Cardiac muscle cell (in vitro differentiated cells and primary cell): ENCODE measurements at regions not wholly inside any gene's neighbourhood (a gene's known extent, or its start where the extent isn't known, plus 50 kb on each side); places are given as distances from the start of the nearest gene placed in this dataset.

ENCODE experiments used
- DNase-seq, 2 donors: peaks; one replicate each; pipeline versions ENCODE4 v3.0.0 to v3.0.0-alpha.2; 2010 to 2017; ENCODE audit warnings: low read depth in 1 of 2, low spot score in 1 of 2
- H3K27ac ChIP-seq: fragments of 200-600 bp; sonication (generic); 2 replicates; pipeline ENCODE4 v1.5.1; 2016
- H3K27me3 ChIP-seq: fragments of 200-600 bp; sonication (generic); 2 replicates; pipeline ENCODE4 v1.6.0; 2016; ENCODE audit warnings: control low read depth
- H3K36me3 ChIP-seq: fragments of 200-600 bp; sonication (generic); 2 replicates; pipeline ENCODE4 v1.5.1; 2016; ENCODE audit warnings: control low read depth
- H3K4me1 ChIP-seq: fragments of 200-600 bp; sonication (generic); 2 replicates; pipeline ENCODE4 v1.8.1; 2017; ENCODE audit warnings: low read depth, mild to moderate bottlenecking, mixed run types
- H3K4me3 ChIP-seq: fragments of 200-600 bp; sonication (generic); 2 replicates; pipeline ENCODE4 v1.5.1; 2016; ENCODE audit warnings: mild to moderate bottlenecking
- H3K9me3 ChIP-seq: fragments of 200-600 bp; sonication (generic); 2 replicates; pipeline ENCODE4 v1.5.1; 2017; ENCODE audit warnings: low read depth, mild to moderate bottlenecking, control low read depth
- TF ChIP-seq, protein P1 (sequence below): IDR thresholded peaks from 2 replicates; pipeline ENCODE4 v1.5.1; 2012; ENCODE audit warnings: low read depth, mild to moderate bottlenecking, low read length

GRCh38 chr6:164015088-164015484 lies 600.6 kb downstream of the QKI start:
- H3K4me1 ChIP-seq, result no peaks in the 10 kb centered on the region
- no peak overlapping the region for H3K4me3 ChIP-seq
- H3K27ac ChIP-seq, result no peak overlapping the region
- H3K27me3 ChIP-seq, result no peaks in the 10 kb centered on the region
- H3K36me3 ChIP-seq, result no peaks in the 10 kb centered on the region
- TF ChIP-seq, protein P1, sequence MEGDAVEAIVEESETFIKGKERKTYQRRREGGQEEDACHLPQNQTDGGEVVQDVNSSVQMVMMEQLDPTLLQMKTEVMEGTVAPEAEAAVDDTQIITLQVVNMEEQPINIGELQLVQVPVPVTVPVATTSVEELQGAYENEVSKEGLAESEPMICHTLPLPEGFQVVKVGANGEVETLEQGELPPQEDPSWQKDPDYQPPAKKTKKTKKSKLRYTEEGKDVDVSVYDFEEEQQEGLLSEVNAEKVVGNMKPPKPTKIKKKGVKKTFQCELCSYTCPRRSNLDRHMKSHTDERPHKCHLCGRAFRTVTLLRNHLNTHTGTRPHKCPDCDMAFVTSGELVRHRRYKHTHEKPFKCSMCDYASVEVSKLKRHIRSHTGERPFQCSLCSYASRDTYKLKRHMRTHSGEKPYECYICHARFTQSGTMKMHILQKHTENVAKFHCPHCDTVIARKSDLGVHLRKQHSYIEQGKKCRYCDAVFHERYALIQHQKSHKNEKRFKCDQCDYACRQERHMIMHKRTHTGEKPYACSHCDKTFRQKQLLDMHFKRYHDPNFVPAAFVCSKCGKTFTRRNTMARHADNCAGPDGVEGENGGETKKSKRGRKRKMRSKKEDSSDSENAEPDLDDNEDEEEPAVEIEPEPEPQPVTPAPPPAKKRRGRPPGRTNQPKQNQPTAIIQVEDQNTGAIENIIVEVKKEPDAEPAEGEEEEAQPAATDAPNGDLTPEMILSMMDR, result no peak
- DNase-seq, result no peak
- no peaks in the 10 kb centered on the region for H3K9me3 ChIP-seq

DNA sequence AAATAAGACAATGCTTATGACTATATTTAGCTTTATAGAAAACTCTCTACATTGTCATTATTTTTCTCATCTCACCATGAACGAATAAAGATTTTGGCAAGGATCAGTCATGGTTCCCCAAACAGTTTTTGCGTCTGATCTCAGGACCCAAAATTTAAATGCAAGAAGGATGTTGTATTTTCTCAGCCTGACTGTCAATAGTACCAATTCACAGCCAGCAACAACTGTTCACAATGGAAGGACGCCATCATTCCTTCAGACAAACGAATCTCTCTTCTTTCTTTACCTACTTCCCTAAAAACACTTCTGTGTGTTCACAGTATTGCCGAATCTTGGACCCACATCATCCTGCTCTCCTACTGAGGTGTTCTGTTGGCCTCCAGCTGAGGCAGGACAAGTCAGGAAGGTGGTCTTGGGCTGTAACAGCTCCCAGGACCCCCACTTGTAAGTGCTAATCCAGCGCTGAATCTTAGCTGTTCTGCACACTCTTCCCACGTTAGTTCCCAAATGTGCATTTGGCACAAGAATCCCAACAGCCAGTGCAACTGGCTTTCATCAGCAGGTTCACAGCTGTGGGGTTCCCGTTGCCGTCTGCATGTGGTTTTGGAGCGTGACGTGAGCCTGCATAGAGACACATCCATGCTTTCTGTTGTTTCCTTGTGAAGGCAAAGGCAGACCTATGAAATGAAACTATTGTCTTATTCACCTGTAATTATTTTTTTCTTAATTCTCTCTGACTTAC lies 600.0 kb downstream of the QKI start:
- DNase-seq, result no peak
- TF ChIP-seq, protein P1, result no peak
- H3K4me3 ChIP-seq, result no peak overlapping the region
- H3K36me3 ChIP-seq, result no peaks in the 10 kb centered on the region
- no peaks in the 10 kb centered on the region for H3K27me3 ChIP-seq
- no peak overlapping the region for H3K27ac ChIP-seq
- H3K9me3 ChIP-seq, result no peaks in the 10 kb centered on the region
- H3K4me1 ChIP-seq, result no peaks in the 10 kb centered on the region

DNA sequence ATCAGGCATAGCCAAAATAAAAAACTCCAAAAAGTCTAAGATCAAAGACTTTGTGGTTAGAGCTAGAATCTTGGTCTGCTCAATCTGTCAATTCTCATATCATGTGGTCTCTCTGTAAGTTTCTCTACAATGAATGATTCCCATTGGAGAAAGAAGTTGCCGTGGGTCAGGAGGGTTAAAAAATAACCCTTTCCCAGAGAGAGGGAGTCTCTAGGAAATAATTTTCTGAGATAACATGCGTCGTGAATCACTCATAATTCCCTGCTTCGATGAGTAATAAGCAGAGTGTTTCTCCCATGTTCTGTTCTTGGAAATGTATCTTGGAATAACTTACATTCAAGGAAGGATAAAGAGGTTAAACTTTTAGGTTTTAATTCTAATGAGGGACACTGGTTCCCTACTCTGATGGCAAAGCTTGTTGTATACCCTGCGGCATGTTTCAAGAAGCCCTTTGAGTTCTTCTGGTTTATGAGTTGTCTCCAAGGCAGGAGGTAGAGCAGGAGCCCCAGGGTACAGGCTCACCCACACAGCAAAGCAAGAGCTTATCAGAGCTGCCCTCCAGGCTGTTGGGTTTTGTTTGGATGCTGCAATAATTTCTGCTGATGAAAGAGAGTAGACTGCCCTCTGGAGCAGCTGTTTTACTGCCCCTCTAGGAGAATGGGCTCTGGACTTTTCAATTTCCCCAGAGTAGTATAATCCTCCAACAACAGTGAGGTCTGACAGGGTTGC lies 599.1 kb downstream of the QKI start:
- DNase-seq, result peak in 1 of 2 donors; percentile 36
- TF ChIP-seq, protein P1, result no peak
- no peak overlapping the region for H3K27ac ChIP-seq
- H3K36me3 ChIP-seq, result no peaks in the 10 kb centered on the region
- H3K4me3 ChIP-seq, result no peak overlapping the region
- no peaks in the 10 kb centered on the region for H3K4me1 ChIP-seq
- no peaks in the 10 kb centered on the region for H3K9me3 ChIP-seq
- no peaks in the 10 kb centered on the region for H3K27me3 ChIP-seq

- H3K27ac ChIP-seq, result no peak overlapping the region
- H3K4me1 ChIP-seq, result no peaks in the 10 kb centered on the region
- no peak for DNase-seq
- no peaks in the 10 kb centered on the region for H3K9me3 ChIP-seq
- no peaks in the 10 kb centered on the region for H3K27me3 ChIP-seq
- TF ChIP-seq, protein P1, result no peak
- H3K4me3 ChIP-seq, result no peak overlapping the region
- H3K36me3 ChIP-seq, result no peaks in the 10 kb centered on the region
These were observed 596.8 kb downstream of the QKI start for GRCh38 chr6:164011321-164011720.

DNA sequence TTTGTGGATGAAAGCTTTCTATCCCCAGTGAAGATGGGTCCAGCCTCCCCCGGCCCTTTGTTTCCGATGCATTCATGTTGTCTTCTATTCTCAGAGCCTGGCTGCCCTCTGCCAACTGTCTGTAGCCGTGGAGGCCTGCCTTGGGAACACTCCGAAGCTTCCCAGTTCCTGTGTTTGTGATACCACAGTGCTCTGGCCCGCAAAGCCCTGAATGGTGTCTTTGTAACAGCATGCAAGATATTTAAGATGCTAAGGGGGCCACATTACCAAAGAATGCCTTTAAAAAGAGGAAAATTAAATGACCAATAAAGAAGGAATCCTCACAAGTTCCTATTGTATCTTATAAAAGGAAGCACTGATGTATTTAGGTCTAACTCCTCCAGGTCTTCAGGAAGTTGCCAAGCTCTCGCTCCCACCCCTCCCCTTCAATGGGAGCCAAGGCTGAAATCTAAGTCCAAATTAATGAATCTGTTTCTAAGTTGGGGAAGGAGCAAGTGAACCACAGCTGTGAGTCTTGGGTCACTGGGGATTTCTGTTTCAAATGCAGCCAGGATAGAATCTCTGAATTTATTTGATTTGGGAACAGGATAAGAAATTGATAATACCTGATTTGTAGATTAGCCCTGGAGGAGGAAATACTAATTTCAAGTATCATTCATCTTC lies 596.1 kb downstream of the QKI start:
- Histone ChIP-seq H3K4me3 (no peak overlapping the region), H3K9me3 (no peaks in the 10 kb centered on the region), H3K36me3 (no peaks in the 10 kb centered on the region), H3K4me1 (no peaks in the 10 kb centered on the region), H3K27me3 (no peaks in the 10 kb centered on the region), H3K27ac (no peak overlapping the region)
- TF ChIP-seq, protein P1, result no peak
- DNase-seq, result peak in 1 of 2 donors; percentile 21
